ENCODE measurements at regions not wholly inside any gene's neighbourhood (a gene's known extent, or its start where the extent isn't known, plus 50 kb on each side); places are given as distances from the start of the nearest gene placed in this dataset.

DNA sequence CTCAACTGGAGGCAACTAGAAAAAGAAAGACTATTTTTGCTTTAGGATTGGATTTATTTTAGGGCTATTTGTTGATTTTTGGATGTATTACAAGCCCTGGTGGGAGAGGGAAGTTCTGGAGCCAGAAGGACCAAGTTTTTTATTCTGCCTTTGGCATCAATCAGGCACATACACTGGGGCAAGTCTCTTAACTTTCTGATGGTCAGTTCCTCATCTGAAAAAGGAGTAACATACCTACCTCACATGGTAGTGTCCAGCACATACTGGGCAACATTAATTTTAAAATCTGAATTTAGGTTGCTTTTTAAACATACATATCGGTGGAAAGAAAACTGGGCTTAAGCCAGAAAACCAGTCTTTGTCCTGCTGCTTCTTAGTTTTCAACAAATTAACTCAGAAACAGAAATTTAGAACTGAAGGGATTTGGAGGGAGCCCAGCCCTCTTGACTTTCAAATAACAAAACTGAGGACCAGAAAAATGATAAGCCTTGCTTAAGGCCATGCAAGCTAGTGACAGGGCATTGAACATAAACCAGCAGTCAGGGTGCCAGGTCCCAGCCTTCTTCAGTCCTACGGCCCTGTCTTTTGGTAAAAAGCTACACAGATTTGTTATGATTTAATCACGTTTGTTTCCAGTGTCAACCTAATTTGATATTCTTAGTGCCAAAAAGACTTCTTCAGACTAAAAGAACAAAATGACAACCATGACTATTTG, 90.2 kb upstream of the SLC38A2 start:
- TF ChIP-seq, protein P1, sequence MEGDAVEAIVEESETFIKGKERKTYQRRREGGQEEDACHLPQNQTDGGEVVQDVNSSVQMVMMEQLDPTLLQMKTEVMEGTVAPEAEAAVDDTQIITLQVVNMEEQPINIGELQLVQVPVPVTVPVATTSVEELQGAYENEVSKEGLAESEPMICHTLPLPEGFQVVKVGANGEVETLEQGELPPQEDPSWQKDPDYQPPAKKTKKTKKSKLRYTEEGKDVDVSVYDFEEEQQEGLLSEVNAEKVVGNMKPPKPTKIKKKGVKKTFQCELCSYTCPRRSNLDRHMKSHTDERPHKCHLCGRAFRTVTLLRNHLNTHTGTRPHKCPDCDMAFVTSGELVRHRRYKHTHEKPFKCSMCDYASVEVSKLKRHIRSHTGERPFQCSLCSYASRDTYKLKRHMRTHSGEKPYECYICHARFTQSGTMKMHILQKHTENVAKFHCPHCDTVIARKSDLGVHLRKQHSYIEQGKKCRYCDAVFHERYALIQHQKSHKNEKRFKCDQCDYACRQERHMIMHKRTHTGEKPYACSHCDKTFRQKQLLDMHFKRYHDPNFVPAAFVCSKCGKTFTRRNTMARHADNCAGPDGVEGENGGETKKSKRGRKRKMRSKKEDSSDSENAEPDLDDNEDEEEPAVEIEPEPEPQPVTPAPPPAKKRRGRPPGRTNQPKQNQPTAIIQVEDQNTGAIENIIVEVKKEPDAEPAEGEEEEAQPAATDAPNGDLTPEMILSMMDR (IDR thresholded peaks at IDR 0.05), result no peak
- no peak for TF ChIP-seq POLR2A (IDR thresholded peaks at IDR 0.05)

Measured in right lobe of liver (tissue), 4 donors.